Breast epithelium (tissue), 4 donors: ENCODE measurements at regions not wholly inside any gene's neighbourhood (a gene's known extent, or its start where the extent isn't known, plus 50 kb on each side); places are given as distances from the start of the nearest gene placed in this dataset.
"Not testable (repeated sequence)": the region's sequence is repeated elsewhere in the genome, so short reads cannot be mapped to it uniquely, and the experiment has no call there.

Experiments used
- DNase-seq, 2 donors: peaks; one replicate each; pipeline ENCODE4 v3.0.0-alpha.2; 2019; ENCODE audit warnings: low spot score in 2 of 2
- H3K27ac ChIP-seq, 2 donors: fragments of 200-600 bp; sonication (generic) in 1 of 2; one replicate each; pipeline ENCODE4 v1.5.1; 2016 to 2019; ENCODE audit warnings: mild to moderate bottlenecking in 1 of 2
- H3K27me3 ChIP-seq, 2 donors: fragments of 200-600 bp; sonication (generic) in 1 of 2; one replicate each; pipeline versions ENCODE4 v1.5.1 to v1.6.0; 2017 to 2019; ENCODE audit warnings: control low read depth in 1 of 2, mild to moderate bottlenecking in 1 of 2
- H3K36me3 ChIP-seq: fragments of 200-600 bp; one replicate; pipeline ENCODE4 v1.5.1; 2019
- H3K4me1 ChIP-seq, 2 donors: fragments of 200-600 bp; sonication (generic); one replicate each; pipeline ENCODE4 v1.5.1; 2016 to 2019; ENCODE audit warnings: control low read depth in 1 of 2
- H3K4me3 ChIP-seq, 3 donors: fragments of 200-600 bp; sonication (generic); 1 replicate in 2 of 3; 2 replicates in 1 of 3; pipeline ENCODE4 v1.5.1; 2016 to 2019; ENCODE audit warnings: mild to moderate bottlenecking in 3 of 3, moderate library complexity in 2 of 3
- H3K9me3 ChIP-seq, 2 donors: fragments of 200-600 bp; sonication (generic) in 1 of 2; one replicate each; pipeline ENCODE4 v1.5.1; 2016 to 2019; ENCODE audit warnings: control low read depth in 1 of 2
- CTCF ChIP-seq, 3 donors: fragments of 450-650 bp; IDR thresholded peaks; one replicate each; pipeline ENCODE4 v1.5.1; 2016 to 2017; ENCODE audit warnings: antibody characterized with exemption in 3 of 3, mild to moderate bottlenecking in 3 of 3, moderate library complexity in 3 of 3
- POLR2A ChIP-seq: fragments of 450-650 bp; IDR thresholded peaks from one replicate; pipeline ENCODE4 v1.6.1; 2016; ENCODE audit warnings: antibody characterized with exemption, mild to moderate bottlenecking, moderate library complexity
- POLR2AphosphoS5 ChIP-seq, 3 donors: sonication (generic); formaldehyde crosslinking; IDR thresholded peaks; one replicate each; pipeline ENCODE4 v1.6.1; 2017; ENCODE audit warnings: antibody characterized with exemption in 3 of 3
- intact Hi-C: fragments of 100-400 bp; cut with DNase I; formaldehyde crosslinking; loops from one replicate; pipeline ENCODE4 v1.15.1; 2023; ENCODE audit warnings: low total_unique reads

GRCh38 chr3:71983694-71984093 is 198.7 kb upstream of the PROK2 start:
- TF ChIP-seq POLR2AphosphoS5 (IDR thresholded peaks at IDR 0.05) (no peak), POLR2A (no peak), CTCF (IDR thresholded peaks at IDR 0.05) (no peak)
- Histone ChIP-seq H3K4me3 (no peak overlapping the region), H3K27ac (no peak overlapping the region), H3K27me3 (no peaks in the 10 kb centered on the region), H3K36me3 (no peaks in the 10 kb centered on the region), H3K9me3 (no peaks in the 10 kb centered on the region), H3K4me1 (no peaks in the 10 kb centered on the region)
- DNase-seq, result no peak
- intact Hi-C loops, result no loop called here

- intact Hi-C loops, H3K27ac ChIP-seq: not testable (repeated sequence)
- DNase-seq, result peak in 1 of 2 donors; percentile 18
Observed at GRCh38 chr3:71982506-71983258, 197.7 kb upstream of the PROK2 start.

GRCh38 chr3:71979175-71979574 is 194.2 kb upstream of the PROK2 start:
- Histone ChIP-seq H3K4me1 (no peaks in the 10 kb centered on the region), H3K4me3 (no peak overlapping the region), H3K9me3 (no peaks in the 10 kb centered on the region), H3K27ac (no peak overlapping the region), H3K27me3 (peaks cover 0 to 9% of the 10 kb centered on the region in 2 donors), H3K36me3 (no peaks in the 10 kb centered on the region)
- DNase-seq, result no peak
- TF ChIP-seq CTCF (IDR thresholded peaks at IDR 0.05), result no peak
- TF ChIP-seq POLR2A, result no peak
- TF ChIP-seq POLR2AphosphoS5 (IDR thresholded peaks at IDR 0.05), result no peak
- intact Hi-C loops, result no loop called here

More at GRCh38 chr3:71982506-71983258, 197.7 kb upstream of the PROK2 start:
- H3K4me3 ChIP-seq, H3K36me3 ChIP-seq, H3K4me1 ChIP-seq, H3K27me3 ChIP-seq, H3K9me3 ChIP-seq: not testable (repeated sequence)

GRCh38 chr3:71978150-71978721 is 193.3 kb upstream of the PROK2 start:
- intact Hi-C loops, result no loop called here
- Histone ChIP-seq H3K36me3 (no peaks in the 10 kb centered on the region), H3K4me3 (no peak overlapping the region), H3K27me3 (peaks cover 0 to 14% of the 10 kb centered on the region in 2 donors), H3K9me3 (no peaks in the 10 kb centered on the region), H3K27ac (no peak overlapping the region), H3K4me1 (no peaks in the 10 kb centered on the region)
- TF ChIP-seq POLR2AphosphoS5 (IDR thresholded peaks at IDR 0.05) (no peak), POLR2A (no peak), CTCF (IDR thresholded peaks at IDR 0.05) (no peak)
- DNase-seq, result no peak

GRCh38 chr3:71977525-71977924 is 192.6 kb upstream of the PROK2 start:
- intact Hi-C loops, result no loop called here
- no peaks in the 10 kb centered on the region for H3K9me3 ChIP-seq
- TF ChIP-seq CTCF (IDR thresholded peaks at IDR 0.05) (no peak), POLR2A (no peak), POLR2AphosphoS5 (IDR thresholded peaks at IDR 0.05) (no peak)
- no peak overlapping the region for H3K27ac ChIP-seq
- H3K36me3 ChIP-seq, result no peaks in the 10 kb centered on the region
- H3K4me1 ChIP-seq, result no peaks in the 10 kb centered on the region
- H3K27me3 ChIP-seq, result peaks cover 0 to 14% of the 10 kb centered on the region in 2 donors
- no peak for DNase-seq
- no peak overlapping the region for H3K4me3 ChIP-seq
